ENCODE measurements at regions not wholly inside any gene's neighbourhood (a gene's known extent, or its start where the extent isn't known, plus 50 kb on each side); places are given as distances from the start of the nearest gene placed in this dataset.

DNA sequence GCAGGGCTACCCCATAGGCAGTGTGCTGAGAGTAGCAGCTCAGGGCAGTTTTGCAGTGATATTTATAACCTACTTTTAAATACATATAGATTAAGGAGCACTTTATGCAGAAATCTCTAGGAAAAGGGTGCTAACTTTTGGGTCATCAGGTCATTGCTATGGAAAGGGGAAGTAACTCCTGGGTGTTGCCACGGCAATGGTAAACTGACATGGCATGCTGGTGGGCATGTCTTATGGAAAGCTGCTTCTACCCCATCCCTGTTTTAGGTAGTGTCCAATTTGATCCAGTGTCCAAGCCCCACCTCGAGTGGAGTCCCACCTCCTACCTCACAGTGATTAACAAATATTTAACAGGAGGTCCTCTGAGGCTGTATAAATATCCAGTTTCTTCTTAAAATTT lies 56.8 kb upstream of the XPA start:
- TF ChIP-seq EP300 (IDR thresholded peaks at IDR 0.05; ENCODE audit: borderline replicate concordance) (no peak), TAF1 (IDR thresholded peaks at IDR 0.05; ENCODE audit: low read depth) (no peak), RAD21 (IDR thresholded peaks at IDR 0.05; ENCODE audit: low read depth) (no peak), CREB1 (IDR thresholded peaks at IDR 0.05; ENCODE audit: low read depth) (no peak), TEAD4 (IDR thresholded peaks at IDR 0.05) (no peak), MAX (IDR thresholded peaks at IDR 0.05) (no peak), YY1 (IDR thresholded peaks at IDR 0.05; ENCODE audit: low read depth) (no peak), NFIC (IDR thresholded peaks at IDR 0.05) (no peak)
